GM12865 (cell line): ENCODE measurements at regions not wholly inside any gene's neighbourhood (a gene's known extent, or its start where the extent isn't known, plus 50 kb on each side); places are given as distances from the start of the nearest gene placed in this dataset.

Experiments used
- DNase-seq: peaks from one replicate; pipeline ENCODE4 v3.0.0; 2010; ENCODE audit warnings: low read depth
- H3K4me3 ChIP-seq: 2 replicates; pipeline ENCODE4 v1.5.1; 2011; ENCODE audit warnings: mild to moderate bottlenecking, low read depth, low read length, control low read depth
- TF ChIP-seq, protein P1 (sequence below): IDR thresholded peaks from 2 replicates; pipeline ENCODE4 v1.5.1; 2011; ENCODE audit warnings: low read length, control low read depth, low read depth, inconsistent platforms; ENCODE audit not compliant: insufficient read depth; ENCODE audit errors: missing control alignments

- peak; percentile 22 for DNase-seq
- TF ChIP-seq, protein P1, sequence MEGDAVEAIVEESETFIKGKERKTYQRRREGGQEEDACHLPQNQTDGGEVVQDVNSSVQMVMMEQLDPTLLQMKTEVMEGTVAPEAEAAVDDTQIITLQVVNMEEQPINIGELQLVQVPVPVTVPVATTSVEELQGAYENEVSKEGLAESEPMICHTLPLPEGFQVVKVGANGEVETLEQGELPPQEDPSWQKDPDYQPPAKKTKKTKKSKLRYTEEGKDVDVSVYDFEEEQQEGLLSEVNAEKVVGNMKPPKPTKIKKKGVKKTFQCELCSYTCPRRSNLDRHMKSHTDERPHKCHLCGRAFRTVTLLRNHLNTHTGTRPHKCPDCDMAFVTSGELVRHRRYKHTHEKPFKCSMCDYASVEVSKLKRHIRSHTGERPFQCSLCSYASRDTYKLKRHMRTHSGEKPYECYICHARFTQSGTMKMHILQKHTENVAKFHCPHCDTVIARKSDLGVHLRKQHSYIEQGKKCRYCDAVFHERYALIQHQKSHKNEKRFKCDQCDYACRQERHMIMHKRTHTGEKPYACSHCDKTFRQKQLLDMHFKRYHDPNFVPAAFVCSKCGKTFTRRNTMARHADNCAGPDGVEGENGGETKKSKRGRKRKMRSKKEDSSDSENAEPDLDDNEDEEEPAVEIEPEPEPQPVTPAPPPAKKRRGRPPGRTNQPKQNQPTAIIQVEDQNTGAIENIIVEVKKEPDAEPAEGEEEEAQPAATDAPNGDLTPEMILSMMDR = no peak
- H3K4me3 ChIP-seq = no peak overlapping the region
These were observed 441.5 kb upstream of the ARHGEF26 start for GRCh38 chr3:153679714-153680113.

- TF ChIP-seq, protein P1 = no peak
- no peak for DNase-seq
- no peak overlapping the region for H3K4me3 ChIP-seq
These were observed 440.7 kb upstream of the ARHGEF26 start for GRCh38 chr3:153680526-153680925.

DNA sequence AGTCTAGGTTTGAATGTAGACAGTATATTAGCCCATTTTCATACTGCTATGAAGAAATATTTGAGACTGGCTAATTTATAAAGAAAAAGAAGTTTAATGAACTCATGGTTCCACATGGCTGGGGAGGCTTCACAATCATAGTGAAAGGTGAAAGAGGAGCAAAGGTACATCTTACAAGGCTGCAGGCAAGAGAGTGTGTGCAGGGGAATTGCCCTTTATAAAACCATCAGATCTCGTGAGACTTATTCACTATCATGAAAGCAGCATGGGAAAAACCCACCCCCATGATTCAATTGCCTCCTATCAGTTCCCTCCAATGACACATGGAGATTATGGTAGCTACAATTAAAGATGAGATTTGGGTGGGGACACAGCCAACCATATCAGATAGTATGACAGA lies 440.1 kb upstream of the ARHGEF26 start:
- DNase-seq = no peak
- H3K4me3 ChIP-seq = no peak overlapping the region
- TF ChIP-seq, protein P1 = no peak

GRCh38 chr3:153688301-153689120 lies 432.7 kb upstream of the ARHGEF26 start:
- TF ChIP-seq, protein P1 = no peak
- DNase-seq = no peak
- no peak overlapping the region for H3K4me3 ChIP-seq

DNA sequence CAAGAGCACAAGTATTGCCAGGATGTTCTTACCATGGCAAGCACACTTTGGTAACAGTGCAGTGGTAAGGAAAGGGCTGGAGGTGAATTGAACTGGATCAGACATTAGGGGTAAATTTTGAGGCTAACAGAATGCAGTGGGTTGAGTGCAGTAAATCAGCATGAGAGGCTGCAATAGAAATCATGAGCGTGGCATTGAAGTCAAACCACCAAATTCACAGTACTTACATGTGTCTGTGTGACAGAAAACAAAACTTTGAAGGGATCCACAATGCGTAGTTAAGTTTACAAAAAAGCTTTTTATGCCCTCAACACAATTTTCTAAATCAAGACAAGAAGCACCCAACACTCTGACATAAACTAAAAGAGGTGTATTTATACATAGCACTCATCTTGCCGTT lies 428.0 kb upstream of the ARHGEF26 start:
- no peak for DNase-seq
- TF ChIP-seq, protein P1 = no peak
- no peak overlapping the region for H3K4me3 ChIP-seq

- TF ChIP-seq, protein P1 = no peak
- DNase-seq = no peak
- H3K4me3 ChIP-seq = no peak overlapping the region
These were observed 419.1 kb upstream of the ARHGEF26 start for GRCh38 chr3:153702106-153702505.

- no peak overlapping the region for H3K4me3 ChIP-seq
- TF ChIP-seq, protein P1 = no peak
- DNase-seq = no peak
These were observed 417.1 kb upstream of the ARHGEF26 start for GRCh38 chr3:153704115-153704514.
